ENCODE measurements at regions not wholly inside any gene's neighbourhood (a gene's known extent, or its start where the extent isn't known, plus 50 kb on each side); places are given as distances from the start of the nearest gene placed in this dataset.

DNA sequence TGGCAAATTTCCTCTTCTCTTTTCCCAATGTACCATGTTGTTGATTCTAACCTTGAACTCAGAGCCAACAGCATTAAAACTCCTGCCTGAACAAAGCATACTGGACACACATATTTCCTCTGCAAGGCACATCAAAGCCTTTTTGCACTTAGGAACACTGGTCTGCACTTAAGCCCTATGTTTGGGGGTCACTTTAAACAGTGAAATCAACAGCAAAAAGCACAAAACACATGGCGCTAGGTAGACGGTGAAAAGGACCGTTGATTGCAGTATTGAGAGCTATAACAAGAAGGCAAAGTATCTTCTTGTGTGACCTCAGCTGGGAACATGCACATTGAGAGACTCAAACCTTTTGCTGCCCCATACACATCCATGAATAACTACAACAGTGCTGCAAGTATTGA is 83.9 kb upstream of the SH3BP4 start:
- TF ChIP-seq ZBTB7A (tag by site-specific recombination; IDR thresholded peaks at IDR 0.05; ENCODE audit: low read depth) (no peak), ZNF621 (tag by site-specific recombination; IDR thresholded peaks at IDR 0.05) (no peak)
- TF ChIP-seq, protein P1, sequence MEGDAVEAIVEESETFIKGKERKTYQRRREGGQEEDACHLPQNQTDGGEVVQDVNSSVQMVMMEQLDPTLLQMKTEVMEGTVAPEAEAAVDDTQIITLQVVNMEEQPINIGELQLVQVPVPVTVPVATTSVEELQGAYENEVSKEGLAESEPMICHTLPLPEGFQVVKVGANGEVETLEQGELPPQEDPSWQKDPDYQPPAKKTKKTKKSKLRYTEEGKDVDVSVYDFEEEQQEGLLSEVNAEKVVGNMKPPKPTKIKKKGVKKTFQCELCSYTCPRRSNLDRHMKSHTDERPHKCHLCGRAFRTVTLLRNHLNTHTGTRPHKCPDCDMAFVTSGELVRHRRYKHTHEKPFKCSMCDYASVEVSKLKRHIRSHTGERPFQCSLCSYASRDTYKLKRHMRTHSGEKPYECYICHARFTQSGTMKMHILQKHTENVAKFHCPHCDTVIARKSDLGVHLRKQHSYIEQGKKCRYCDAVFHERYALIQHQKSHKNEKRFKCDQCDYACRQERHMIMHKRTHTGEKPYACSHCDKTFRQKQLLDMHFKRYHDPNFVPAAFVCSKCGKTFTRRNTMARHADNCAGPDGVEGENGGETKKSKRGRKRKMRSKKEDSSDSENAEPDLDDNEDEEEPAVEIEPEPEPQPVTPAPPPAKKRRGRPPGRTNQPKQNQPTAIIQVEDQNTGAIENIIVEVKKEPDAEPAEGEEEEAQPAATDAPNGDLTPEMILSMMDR (tag by site-specific recombination; IDR thresholded peaks at IDR 0.05), result no peak

All from HEK293 (cell line).